DMS53 treated with DMSO at 0.1 percent for 48 hours (cell line): ENCODE measurements at regions not wholly inside any gene's neighbourhood (a gene's known extent, or its start where the extent isn't known, plus 50 kb on each side); places are given as distances from the start of the nearest gene placed in this dataset.
"Not testable (repeated sequence)": the region's sequence is repeated elsewhere in the genome, so short reads cannot be mapped to it uniquely, and the experiment has no call there.

Source experiments
- DNase-seq: peaks from one replicate; lab custom pipeline; 2025; ENCODE audit not compliant: unreplicated experiment; lab: John Stamatoyannopoulos, UW

DNA sequence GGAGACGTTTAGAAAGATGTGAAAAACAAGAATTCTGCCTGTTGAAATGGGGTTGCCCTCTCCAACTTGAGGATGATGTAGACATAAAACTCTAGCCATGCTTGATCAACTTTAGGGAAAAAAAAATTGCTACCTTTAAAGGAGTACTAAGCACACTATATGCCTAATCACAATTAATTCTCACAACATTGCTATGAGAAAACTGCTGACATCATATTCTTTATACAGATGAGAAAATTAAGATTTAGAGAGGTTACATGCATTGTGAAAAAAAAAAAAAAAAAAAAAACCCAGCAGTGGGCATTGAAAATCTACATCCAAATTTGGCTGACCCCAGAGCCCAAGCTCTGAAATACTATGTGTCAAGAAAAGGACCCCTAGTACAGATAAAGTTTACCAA is 617.2 kb upstream of the ADGRL2 start:
- DNase-seq = no peak

DNA sequence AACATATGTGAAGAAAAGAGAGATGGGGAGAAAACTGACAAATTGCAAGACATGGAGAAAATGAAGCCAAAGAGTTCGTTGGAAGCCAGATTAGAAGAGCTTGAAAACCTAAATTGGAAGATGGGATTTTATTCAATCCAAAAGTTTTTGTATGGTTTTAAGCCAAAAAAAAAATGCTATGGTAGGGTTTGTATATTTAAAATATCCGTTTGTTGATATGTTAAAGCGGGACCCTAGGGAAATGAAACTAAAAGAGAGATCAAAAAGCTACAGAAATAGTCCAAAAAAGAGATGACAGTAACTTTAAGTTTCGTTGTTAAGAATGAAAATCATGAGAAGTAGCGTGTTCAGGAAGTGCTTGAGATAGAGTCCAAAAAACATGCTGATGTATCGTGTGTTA is 617.7 kb upstream of the ADGRL2 start:
- DNase-seq = no peak

DNA sequence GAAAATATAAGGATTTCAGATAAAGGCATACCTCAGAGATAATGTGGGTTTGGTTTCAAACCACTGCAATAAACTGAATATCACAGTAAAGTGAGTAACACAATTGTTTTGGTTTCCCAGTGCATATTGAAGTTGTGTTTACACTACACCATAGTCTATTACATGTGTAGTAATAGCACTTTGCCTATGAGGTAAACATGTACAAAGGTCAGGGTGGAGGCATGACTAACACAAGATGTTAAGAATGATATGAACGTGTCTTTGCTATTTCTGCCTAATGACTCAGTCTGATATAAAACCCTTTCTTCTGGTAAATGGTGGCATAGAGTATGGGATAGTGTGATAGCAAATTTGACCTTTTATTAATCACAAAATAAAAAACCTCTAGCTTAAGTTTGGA is 621.5 kb upstream of the ADGRL2 start:
- DNase-seq = peak; percentile 31

GRCh38 chr1:81178431-81179093 is 622.2 kb upstream of the ADGRL2 start:
- not testable (repeated sequence) for DNase-seq

DNA sequence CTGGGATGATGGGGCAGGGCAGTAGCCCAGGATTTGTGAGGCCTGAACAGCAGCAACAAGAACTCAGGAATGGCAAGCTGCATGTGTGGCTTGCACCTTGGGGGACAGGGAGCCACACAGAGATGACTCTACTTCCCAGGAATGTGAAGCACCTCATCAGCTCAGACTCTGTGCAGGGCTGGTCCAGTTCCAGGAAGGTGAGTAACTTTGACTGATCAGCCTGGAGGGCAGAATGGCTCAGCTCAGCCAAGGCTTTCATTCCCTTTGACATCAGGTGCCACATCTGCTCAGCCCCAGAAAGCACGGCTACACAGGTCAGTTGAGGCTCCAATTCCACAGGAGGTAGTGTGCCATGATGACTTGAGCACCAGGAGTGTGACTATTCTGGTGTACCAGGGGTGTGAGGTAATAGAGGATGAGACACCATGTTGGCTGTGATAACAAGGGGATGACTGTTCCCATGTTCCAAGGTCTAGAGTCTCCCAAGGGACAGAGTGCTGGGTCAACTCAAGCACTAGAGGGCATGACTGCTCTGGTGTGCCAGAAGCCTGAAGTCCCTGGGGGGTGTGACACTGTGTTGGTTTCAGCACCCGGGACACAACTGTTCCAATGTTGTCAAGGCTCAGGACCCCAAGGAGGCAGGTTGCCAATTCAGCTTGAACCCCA is 625.8 kb upstream of the ADGRL2 start:
- no peak for DNase-seq

- no peak for DNase-seq
Measured at GRCh38 chr1:81174052-81174451, 626.7 kb upstream of the ADGRL2 start.

GRCh38 chr1:81172483-81172882 is 628.3 kb upstream of the ADGRL2 start:
- DNase-seq = no peak

GRCh38 chr1:81170721-81171120 is 630.0 kb upstream of the ADGRL2 start:
- DNase-seq = no peak

- no peak for DNase-seq
Measured at GRCh38 chr1:81165963-81166362, 634.8 kb upstream of the ADGRL2 start.

GRCh38 chr1:81160696-81161095 is 640.0 kb upstream of the ADGRL2 start:
- no peak for DNase-seq

GRCh38 chr1:81158592-81158991 is 642.1 kb upstream of the ADGRL2 start:
- DNase-seq = no peak

DNA sequence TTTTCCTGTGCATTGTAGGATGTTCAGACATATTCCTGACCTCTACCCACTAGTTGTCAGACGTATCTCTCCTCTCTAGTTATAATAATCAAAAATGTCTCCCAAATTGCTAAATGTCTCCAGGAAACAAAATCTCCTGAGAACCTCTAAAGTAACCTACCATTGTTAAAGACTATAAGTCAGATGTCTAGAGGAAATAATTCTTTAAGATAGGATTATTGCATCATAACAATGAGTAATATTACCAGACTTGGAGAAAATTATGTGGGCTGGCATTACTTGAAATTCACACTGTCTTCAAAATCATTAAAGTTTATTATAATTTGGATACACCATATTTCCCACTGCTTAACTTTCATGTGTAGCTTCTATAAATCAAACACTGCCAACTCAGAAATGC is 643.0 kb upstream of the ADGRL2 start:
- DNase-seq = no peak

GRCh38 chr1:81156887-81157286 is 643.8 kb upstream of the ADGRL2 start:
- DNase-seq = no peak

DNA sequence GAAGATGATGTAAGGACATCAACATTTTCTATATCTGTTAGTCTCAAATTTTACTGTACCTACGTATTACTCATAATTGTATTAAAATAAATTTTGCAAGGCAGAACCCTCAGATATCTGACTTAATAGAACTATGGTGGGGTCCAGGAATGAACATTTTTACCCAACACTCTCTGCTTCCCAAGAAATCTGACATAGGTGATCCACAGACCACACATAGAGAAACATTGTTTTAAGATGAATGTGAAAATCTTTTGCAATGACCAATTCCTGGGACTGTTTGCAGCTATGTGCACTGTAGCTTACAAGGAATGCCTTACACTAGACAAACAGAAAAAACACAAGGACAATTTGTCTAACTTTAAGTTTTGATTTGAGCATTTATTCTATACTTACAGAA is 645.6 kb upstream of the ADGRL2 start:
- DNase-seq = no peak

DNA sequence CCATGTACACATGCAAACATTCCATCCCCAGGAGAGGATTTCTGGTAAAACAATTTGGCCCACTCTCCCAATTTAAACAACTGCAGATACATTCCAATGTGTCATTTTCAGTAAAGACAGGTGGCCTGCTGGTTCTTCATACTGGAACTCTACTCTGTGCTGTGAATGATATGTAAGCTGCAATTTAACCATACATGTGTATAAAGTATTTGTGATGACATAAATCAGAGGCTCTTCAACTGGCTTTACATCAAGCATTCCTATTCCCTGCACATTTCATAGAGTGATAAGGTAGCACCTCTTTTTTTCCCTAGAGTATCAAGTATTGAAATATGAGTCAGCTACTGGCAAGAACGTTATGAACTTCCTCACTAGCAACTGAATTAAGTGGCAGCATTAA is 649.5 kb upstream of the ADGRL2 start:
- no peak for DNase-seq

- no peak for DNase-seq
Measured at GRCh38 chr1:81149649-81150325, 650.9 kb upstream of the ADGRL2 start.

DNA sequence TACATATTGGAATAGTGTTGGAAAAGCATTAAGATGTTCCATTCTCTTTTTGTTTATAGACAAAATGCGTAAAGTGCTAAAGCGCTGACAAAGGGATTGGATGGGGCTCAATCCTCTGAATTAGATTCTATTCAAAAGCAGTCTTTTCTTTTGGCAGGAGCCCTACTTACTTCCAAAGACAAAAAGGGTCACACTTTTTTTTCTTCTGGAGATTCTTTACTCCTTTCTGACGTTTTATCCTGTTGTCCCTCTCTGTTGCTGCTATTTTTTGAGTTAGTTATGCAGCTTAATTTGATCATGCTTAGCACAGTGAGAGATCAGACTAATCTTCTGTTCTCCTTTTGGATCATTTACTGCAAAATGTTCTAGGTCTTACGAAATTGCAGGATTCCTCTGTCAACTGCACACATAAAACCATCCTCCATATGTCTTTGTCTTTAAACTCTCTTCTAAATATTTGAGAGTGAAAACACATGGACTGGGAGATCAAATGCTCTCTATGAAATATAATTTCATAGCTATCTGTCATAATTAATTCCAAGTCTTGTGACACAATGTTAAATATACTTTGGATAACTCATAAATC is 656.4 kb upstream of the ADGRL2 start:
- no peak for DNase-seq

DNA sequence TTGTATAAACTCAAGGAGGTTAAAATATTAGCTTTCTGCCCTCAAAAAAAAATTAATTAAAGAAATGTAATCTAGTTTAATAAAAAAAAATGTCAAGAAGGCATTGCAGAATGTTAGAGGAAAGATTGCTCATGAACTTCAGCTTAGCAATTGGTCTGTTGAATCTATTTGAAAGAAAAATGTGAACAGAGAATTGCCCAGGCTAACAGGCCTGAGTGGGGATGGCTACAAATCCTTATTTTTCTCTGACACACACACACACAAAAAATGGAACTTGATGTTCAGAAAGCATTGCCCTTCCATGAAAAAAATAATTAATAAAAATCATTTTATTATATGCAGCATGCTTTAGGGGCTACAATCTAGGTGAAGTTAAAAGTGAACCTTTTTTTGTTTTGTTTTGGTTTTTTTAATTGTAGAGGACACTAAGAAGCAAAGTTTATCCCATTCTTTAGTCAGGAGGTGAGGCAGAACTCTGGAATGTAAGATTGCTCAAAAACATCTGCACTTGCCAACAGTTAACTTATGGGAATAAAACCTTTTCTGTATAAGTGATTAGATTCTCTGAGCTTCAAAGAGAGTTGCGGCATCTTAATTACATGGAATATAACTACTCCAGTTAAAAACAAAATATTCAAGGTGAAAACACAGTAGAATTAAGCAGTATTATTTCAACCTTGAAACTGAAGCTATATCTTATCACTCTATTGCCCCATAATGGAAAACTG is 658.5 kb upstream of the ADGRL2 start:
- no peak for DNase-seq

DNA sequence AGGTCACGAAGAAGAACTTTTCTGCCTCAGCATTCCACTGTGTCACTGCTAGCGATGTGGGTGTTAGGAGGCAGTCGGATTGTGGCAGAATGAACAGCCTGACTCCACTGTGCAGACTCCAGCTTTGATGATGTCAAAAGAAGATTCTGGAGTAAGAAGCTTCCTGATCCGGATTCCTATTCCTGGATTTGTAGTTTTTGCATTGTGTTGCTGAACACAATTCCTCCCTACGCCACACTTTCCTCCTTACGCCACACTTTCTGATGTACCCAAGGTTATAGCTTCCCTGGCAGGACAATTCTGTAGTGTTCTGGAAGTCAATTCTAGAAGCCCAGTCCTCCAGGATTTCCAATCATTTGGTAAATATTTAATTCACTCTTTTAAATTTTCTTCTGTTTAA is 665.2 kb upstream of the ADGRL2 start:
- DNase-seq = no peak

DNA sequence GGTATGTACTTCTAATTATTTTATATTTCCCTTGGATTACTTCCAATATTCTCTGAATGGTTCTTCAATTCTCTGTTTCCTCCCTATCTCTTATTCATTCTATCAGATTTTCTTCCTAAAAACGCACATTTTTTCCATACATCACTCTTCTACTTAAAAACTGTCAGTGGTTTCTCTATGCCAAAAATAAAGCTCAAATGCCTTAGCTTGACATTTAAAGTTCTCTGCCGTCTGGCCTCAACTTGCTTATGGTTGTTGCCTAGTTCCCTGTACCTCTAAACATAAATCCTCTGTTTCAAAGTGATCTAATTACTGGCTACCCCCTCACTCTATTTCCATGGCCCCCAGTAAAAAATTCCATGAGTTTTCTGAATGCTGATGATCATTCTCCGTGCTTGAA is 671.0 kb upstream of the ADGRL2 start:
- DNase-seq = no peak

DNA sequence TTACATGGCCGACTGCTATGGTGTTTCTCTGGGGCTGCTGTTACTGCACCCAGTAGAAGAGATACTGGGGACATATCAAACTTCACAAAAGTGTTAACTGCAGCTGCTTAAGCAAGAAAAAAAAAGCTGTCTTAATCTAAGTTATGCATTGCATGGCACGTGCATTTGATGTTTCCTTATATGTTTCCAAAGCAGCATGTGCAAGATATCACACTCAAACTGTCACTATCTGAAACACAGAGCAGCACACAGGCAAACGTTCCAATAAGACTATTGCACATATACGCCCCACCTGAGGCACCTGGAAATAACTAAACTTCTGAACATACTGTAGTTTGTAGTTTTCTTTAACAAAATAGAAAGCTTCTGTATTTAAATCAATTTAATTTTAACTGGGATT is 671.4 kb upstream of the ADGRL2 start:
- no peak for DNase-seq
